SK-N-SH (cell line): ENCODE measurements at regions not wholly inside any gene's neighbourhood (a gene's known extent, or its start where the extent isn't known, plus 50 kb on each side); places are given as distances from the start of the nearest gene placed in this dataset.
"Not testable (repeated sequence)": the region's sequence is repeated elsewhere in the genome, so short reads cannot be mapped to it uniquely, and the experiment has no call there.

ENCODE experiments used
- CTCF ChIP-seq: fragments of 200-600 bp; sonication (generic); IDR thresholded peaks from 2 replicates; pipeline ENCODE4 v1.6.1; 2017; ENCODE audit warnings: antibody characterized with exemption, mild to moderate bottlenecking, moderate library complexity
- FOXM1 ChIP-seq: IDR thresholded peaks from 2 replicates; pipeline ENCODE4 v1.4.0; 2012; ENCODE audit warnings: low read depth, mild to moderate bottlenecking
- IRF3 ChIP-seq: fragments of 150-350 bp; IDR thresholded peaks from 2 replicates; pipeline ENCODE4 v1.6.1; 2016; ENCODE audit warnings: mild to moderate bottlenecking, low read depth, low read length
- NFIC ChIP-seq: IDR thresholded peaks from 2 replicates; pipeline ENCODE4 v1.4.0; 2012; ENCODE audit warnings: borderline replicate concordance
- PBX3 ChIP-seq: IDR thresholded peaks from 2 replicates; pipeline ENCODE4; 2012
- POLR2AphosphoS5 ChIP-seq: IDR thresholded peaks from 2 replicates; pipeline ENCODE4 v1.6.1; 2012; ENCODE audit warnings: low read depth, low read length
- RAD21 ChIP-seq: IDR thresholded peaks from 2 replicates; pipeline ENCODE4 v1.6.1; 2012; ENCODE audit warnings: mild to moderate bottlenecking, low read length
- RCOR1 ChIP-seq: fragments of 150-350 bp; IDR thresholded peaks from 2 replicates; pipeline ENCODE4 v1.6.1; 2017; ENCODE audit warnings: antibody characterized with exemption, low read length
- TAF1 ChIP-seq: IDR thresholded peaks from 2 replicates; pipeline ENCODE4 v1.6.1; 2012; ENCODE audit warnings: low read depth, mild to moderate bottlenecking, low read length, moderate library complexity, borderline replicate concordance
- USF1 ChIP-seq: IDR thresholded peaks from 2 replicates; pipeline ENCODE4 v1.4.0; 2012; ENCODE audit warnings: low read depth, borderline replicate concordance
- USF2 ChIP-seq: fragments of 150-350 bp; IDR thresholded peaks from 2 replicates; pipeline ENCODE4 v1.6.1; 2017; ENCODE audit warnings: antibody characterized with exemption, low read length, low read depth, borderline replicate concordance
- ZBTB33 ChIP-seq: IDR thresholded peaks from 2 replicates; pipeline ENCODE4 v1.4.0; 2012; ENCODE audit warnings: low read depth, borderline replicate concordance

- TF ChIP-seq IRF3, TAF1, POLR2AphosphoS5, USF1, CTCF, RCOR1, RAD21, ZBTB33, PBX3, NFIC, USF2, FOXM1: not testable (repeated sequence)
Observed at GRCh38 chr5:90320348-90320747, 89.2 kb downstream of the CETN3 start.
